ENCODE measurements at regions not wholly inside any gene's neighbourhood (a gene's known extent, or its start where the extent isn't known, plus 50 kb on each side); places are given as distances from the start of the nearest gene placed in this dataset.

DNA sequence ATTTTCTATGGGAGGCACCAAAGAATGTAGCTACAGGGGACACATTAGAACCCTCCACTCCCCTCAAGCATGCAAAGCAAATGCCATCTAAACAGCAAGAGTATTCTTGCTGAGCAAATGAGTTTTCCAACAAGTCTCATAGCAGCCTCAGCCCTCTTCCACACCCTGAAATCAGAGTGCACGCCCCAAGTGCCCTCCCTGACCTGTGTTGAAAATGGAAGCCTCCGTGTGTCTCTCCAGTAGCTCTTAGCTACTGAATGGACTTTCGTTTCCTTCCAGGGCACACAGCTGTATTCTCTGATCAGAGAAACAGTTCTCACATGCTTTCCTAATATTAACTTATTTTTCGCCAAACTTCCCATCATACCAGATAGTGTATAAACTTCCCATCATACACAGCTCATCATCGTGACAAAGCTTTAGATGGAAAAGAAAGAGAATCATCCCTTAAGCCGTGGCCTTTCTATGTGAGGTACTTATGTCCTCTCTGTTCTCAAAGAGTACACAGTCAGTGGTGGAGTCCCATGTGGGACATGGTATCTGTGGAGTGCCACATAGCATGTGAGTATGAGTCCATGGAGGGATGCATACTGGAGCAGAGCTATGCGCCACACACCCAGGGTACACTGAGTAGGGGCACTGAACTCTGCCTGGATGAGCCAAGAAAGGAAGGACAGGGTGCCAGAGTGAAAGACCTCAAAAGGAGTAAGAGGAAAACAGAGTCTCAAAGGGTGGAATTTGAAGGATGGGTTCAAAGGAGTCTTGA lies 434.5 kb downstream of the MCTP2 start:
- no peak for DNase-seq (ENCODE audit: low spot score in 2 of 2)
- H3K27me3 ChIP-seq, result no peaks in the 10 kb centered on the region
- TF ChIP-seq, protein P1, sequence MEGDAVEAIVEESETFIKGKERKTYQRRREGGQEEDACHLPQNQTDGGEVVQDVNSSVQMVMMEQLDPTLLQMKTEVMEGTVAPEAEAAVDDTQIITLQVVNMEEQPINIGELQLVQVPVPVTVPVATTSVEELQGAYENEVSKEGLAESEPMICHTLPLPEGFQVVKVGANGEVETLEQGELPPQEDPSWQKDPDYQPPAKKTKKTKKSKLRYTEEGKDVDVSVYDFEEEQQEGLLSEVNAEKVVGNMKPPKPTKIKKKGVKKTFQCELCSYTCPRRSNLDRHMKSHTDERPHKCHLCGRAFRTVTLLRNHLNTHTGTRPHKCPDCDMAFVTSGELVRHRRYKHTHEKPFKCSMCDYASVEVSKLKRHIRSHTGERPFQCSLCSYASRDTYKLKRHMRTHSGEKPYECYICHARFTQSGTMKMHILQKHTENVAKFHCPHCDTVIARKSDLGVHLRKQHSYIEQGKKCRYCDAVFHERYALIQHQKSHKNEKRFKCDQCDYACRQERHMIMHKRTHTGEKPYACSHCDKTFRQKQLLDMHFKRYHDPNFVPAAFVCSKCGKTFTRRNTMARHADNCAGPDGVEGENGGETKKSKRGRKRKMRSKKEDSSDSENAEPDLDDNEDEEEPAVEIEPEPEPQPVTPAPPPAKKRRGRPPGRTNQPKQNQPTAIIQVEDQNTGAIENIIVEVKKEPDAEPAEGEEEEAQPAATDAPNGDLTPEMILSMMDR (IDR thresholded peaks at IDR 0.05), result no peak

DNA sequence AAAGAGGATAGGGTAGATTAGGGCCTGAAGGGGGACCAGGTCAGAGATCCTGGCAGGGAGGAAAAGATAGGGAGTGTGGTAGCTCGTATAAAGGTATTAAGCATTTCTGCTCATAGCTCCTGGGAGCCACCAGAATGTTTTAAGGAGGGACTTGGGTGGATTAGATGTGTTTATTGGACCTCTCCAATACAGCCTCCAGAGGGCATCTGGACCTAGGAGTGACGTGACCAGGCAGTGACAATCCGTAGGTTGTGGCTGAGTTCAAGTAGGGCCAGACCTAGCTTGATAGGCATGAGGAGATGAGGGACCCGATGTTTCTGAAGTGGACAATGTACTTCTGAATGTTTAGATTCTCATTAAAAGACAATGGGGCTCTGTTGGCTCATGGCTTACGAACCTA lies 435.2 kb downstream of the MCTP2 start:
- Histone ChIP-seq H3K27me3 (no peaks in the 10 kb centered on the region), H3K4me3 (no peak overlapping the region), H3K36me3 (no peaks in the 10 kb centered on the region), H3K4me1 (no peaks in the 10 kb centered on the region), H3K27ac (no peak overlapping the region), H3K9me3 (no peaks in the 10 kb centered on the region)
- DNase-seq (ENCODE audit: low spot score in 2 of 2), result no peak
- WGBS, result 66% methylated on average over 5 of the region's 5 CpGs
- TF ChIP-seq POLR2AphosphoS5 (IDR thresholded peaks at IDR 0.05) (no peak), POLR2A (IDR thresholded peaks at IDR 0.05) (no peak), EP300 (IDR thresholded peaks at IDR 0.05) (no peak)
- TF ChIP-seq, protein P1 (IDR thresholded peaks at IDR 0.05), result no peak

More for the DNA sequence above, 434.5 kb downstream of the MCTP2 start:
- H3K4me1 ChIP-seq, result no peaks in the 10 kb centered on the region
- no peak overlapping the region for H3K27ac ChIP-seq
- 86% methylated on average over 7 of the region's 7 CpGs for WGBS
- no peaks in the 10 kb centered on the region for H3K9me3 ChIP-seq
- H3K4me3 ChIP-seq, result no peak overlapping the region
- H3K36me3 ChIP-seq, result no peaks in the 10 kb centered on the region

DNA sequence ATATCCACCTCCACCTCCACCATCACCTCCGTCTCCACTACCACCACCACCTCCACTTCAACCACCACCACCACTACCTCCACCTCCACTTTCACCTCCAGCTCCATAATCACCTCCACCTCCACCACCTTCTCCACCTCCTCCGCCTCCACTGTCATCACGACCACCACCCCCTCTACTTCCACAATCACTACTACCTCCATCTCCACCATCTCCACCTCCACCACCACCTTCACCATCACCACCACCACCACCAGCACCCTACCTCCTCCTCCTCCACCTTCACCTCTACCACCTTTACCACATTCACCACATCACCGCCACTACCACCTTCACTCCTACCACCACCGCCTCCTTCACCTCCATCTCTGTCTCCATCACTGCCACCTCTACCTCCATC lies 435.7 kb downstream of the MCTP2 start:
- H3K9me3 ChIP-seq, result no peaks in the 10 kb centered on the region
- WGBS, result 95% methylated on average over 5 of the region's 5 CpGs
- no peak for DNase-seq (ENCODE audit: low spot score in 2 of 2)
- no peak for TF ChIP-seq POLR2A (IDR thresholded peaks at IDR 0.05)
- no peak for TF ChIP-seq EP300 (IDR thresholded peaks at IDR 0.05)
- no peak for TF ChIP-seq POLR2AphosphoS5 (IDR thresholded peaks at IDR 0.05)
- TF ChIP-seq, protein P1 (IDR thresholded peaks at IDR 0.05), result no peak
- H3K4me3 ChIP-seq, result no peak overlapping the region
- no peak overlapping the region for H3K27ac ChIP-seq
- H3K4me1 ChIP-seq, result no peaks in the 10 kb centered on the region
- no peaks in the 10 kb centered on the region for H3K27me3 ChIP-seq
- H3K36me3 ChIP-seq, result no peaks in the 10 kb centered on the region

DNA sequence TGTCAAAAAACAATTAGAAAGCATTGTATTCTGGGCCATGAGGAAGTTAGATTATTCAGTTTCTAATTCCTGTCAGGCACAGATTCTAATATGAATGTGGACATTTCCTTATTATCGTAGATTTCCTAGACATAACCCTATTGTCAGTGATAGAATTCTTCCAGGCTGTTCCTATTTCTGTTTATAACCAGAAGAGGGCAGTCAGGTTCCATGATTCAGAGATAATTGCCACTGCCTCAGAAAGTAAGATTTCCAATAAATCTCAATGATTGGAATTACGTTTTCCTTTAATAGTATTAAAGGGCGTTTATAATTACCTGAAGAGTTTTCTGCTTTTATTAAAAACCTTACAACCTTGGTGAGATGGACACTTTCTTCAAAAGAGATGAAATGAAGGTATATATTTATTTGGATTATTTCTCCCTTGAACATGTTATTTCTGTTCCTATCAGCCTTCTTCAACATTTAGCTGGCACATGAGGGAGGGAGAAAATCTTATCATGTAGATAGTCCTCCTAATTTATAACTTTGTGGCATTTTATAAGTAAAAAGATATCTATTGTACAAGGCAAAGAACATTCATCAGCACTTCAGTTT lies 439.2 kb downstream of the MCTP2 start:
- H3K27me3 ChIP-seq, result no peaks in the 10 kb centered on the region
- TF ChIP-seq POLR2A (IDR thresholded peaks at IDR 0.05), result no peak
- TF ChIP-seq, protein P1 (IDR thresholded peaks at IDR 0.05), result peak; percentile 67 to 74
- H3K36me3 ChIP-seq, result no peaks in the 10 kb centered on the region
- H3K4me3 ChIP-seq, result no peak overlapping the region
- no peaks in the 10 kb centered on the region for H3K9me3 ChIP-seq
- H3K4me1 ChIP-seq, result peaks cover 6% of the 10 kb centered on the region
- no peak for DNase-seq (ENCODE audit: low spot score in 2 of 2)
- 0% methylated on average over 3 of the region's 3 CpGs for WGBS
- no peak overlapping the region for H3K27ac ChIP-seq

DNA sequence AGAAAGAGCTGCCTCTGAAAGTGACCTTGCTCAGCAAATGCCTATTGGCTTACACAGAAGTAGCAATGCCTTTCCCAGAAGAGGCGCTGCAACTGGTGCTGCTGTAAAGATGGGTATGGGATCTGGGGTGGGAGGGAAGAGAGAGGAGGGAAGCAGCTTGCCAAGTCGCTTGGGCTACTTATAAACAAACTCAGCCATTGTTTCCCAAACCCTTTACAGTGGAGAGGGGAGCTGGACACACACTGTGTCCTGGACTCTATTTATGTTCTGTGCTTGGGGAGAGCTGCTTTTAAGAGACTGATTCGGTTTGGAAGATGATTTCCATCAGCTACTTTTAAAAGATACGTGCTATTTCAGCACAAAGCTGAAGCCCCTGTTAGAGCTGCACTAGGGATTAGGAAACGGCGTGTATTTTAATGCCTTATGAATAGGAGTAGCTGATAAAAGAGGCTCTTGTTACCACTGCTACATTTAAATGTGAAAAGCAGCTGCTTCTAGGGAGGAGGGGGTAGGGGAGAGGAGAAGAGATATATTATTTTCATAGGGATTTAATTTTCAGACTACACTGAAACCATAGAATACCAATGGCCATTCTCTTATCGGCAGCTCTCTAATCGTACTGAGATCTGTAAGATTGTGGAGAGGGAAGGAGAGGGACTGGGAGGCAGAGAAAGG lies 440.6 kb downstream of the MCTP2 start:
- WGBS, result 67% methylated on average over 8 of the region's 8 CpGs
- TF ChIP-seq, protein P1 (IDR thresholded peaks at IDR 0.05), result no peak
- no peak for TF ChIP-seq EP300 (IDR thresholded peaks at IDR 0.05)
- TF ChIP-seq POLR2A (IDR thresholded peaks at IDR 0.05), result no peak
- no peak for TF ChIP-seq POLR2AphosphoS5 (IDR thresholded peaks at IDR 0.05)
- Histone ChIP-seq H3K36me3 (no peaks in the 10 kb centered on the region), H3K9me3 (no peaks in the 10 kb centered on the region), H3K4me3 (no peak overlapping the region), H3K27ac (peak overlapping the region; percentile 7), H3K4me1 (peaks cover 6% of the 10 kb centered on the region), H3K27me3 (no peaks in the 10 kb centered on the region)
- no peak for DNase-seq (ENCODE audit: low spot score in 2 of 2)

All from suprapubic skin (tissue), 4 donors.